ENCODE measurements at regions not wholly inside any gene's neighbourhood (a gene's known extent, or its start where the extent isn't known, plus 50 kb on each side); places are given as distances from the start of the nearest gene placed in this dataset.

- no peaks in the 10 kb centered on the region for H3K36me3 Mint-ChIP-seq
- H3K4me1 Mint-ChIP-seq: no peaks in the 10 kb centered on the region
- ATAC-seq (no peak), DNase-seq (ENCODE audit: low spot score in 2 of 2) (no peak)
- H3K4me3 Mint-ChIP-seq: no peak overlapping the region
- no peak overlapping the region for H3K27ac Mint-ChIP-seq
- peaks cover 9% of the 10 kb centered on the region for H3K9me3 Mint-ChIP-seq
Measured at GRCh38 chr10:10165415-10165814, 852.3 kb upstream of the CELF2 start.

- ATAC-seq: no peak
Measured at GRCh38 chr10:10178476-10178875, 839.2 kb upstream of the CELF2 start.

GRCh38 chr10:10193848-10194247, 823.8 kb upstream of the CELF2 start:
- DNase-seq (ENCODE audit: low spot score in 2 of 2) (no peak), ATAC-seq (no peak)
- Mint-ChIP-seq H3K4me1 (no peaks in the 10 kb centered on the region), H3K36me3 (no peaks in the 10 kb centered on the region), H3K27ac (no peak overlapping the region), H3K9me3 (peaks cover 3% of the 10 kb centered on the region), H3K4me3 (no peak overlapping the region)

More at GRCh38 chr10:10178476-10178875, 839.2 kb upstream of the CELF2 start:
- Mint-ChIP-seq H3K4me1 (no peaks in the 10 kb centered on the region), H3K4me3 (no peak overlapping the region), H3K36me3 (no peaks in the 10 kb centered on the region), H3K9me3 (peaks cover 7% of the 10 kb centered on the region), H3K27ac (no peak overlapping the region)
- no peak for DNase-seq (ENCODE audit: low spot score in 2 of 2)

- DNase-seq (ENCODE audit: low spot score in 2 of 2) (no peak), ATAC-seq (no peak)
- Mint-ChIP-seq H3K27ac (no peak overlapping the region), H3K4me1 (no peaks in the 10 kb centered on the region), H3K36me3 (no peaks in the 10 kb centered on the region), H3K9me3 (peaks cover 3% of the 10 kb centered on the region), H3K4me3 (no peak overlapping the region)
Measured at GRCh38 chr10:10196701-10197100, 821.0 kb upstream of the CELF2 start.

GRCh38 chr10:10197423-10197822, 820.2 kb upstream of the CELF2 start:
- ATAC-seq: no peak
- DNase-seq (ENCODE audit: low spot score in 2 of 2): no peak
- Mint-ChIP-seq H3K4me1 (no peaks in the 10 kb centered on the region), H3K4me3 (no peak overlapping the region), H3K36me3 (no peaks in the 10 kb centered on the region), H3K27ac (no peak overlapping the region), H3K9me3 (peaks cover 3% of the 10 kb centered on the region)

- ATAC-seq (no peak), DNase-seq (ENCODE audit: low spot score in 2 of 2) (no peak)
- H3K4me1 Mint-ChIP-seq: no peaks in the 10 kb centered on the region
- H3K36me3 Mint-ChIP-seq: no peaks in the 10 kb centered on the region
- peaks cover 7% of the 10 kb centered on the region for H3K9me3 Mint-ChIP-seq
- no peak overlapping the region for H3K4me3 Mint-ChIP-seq
- no peak overlapping the region for H3K27ac Mint-ChIP-seq
Measured at GRCh38 chr10:10198363-10198762, 819.3 kb upstream of the CELF2 start.

- no peaks in the 10 kb centered on the region for H3K36me3 Mint-ChIP-seq
- no peak for DNase-seq (ENCODE audit: low spot score in 2 of 2)
- ATAC-seq: no peak
- H3K4me1 Mint-ChIP-seq: no peaks in the 10 kb centered on the region
- H3K9me3 Mint-ChIP-seq: peaks cover 13% of the 10 kb centered on the region
- H3K27ac Mint-ChIP-seq: no peak overlapping the region
- H3K4me3 Mint-ChIP-seq: no peak overlapping the region
Measured at GRCh38 chr10:10204415-10204814, 813.3 kb upstream of the CELF2 start.

GRCh38 chr10:10205906-10206305, 811.8 kb upstream of the CELF2 start:
- DNase-seq (ENCODE audit: low spot score in 2 of 2) (no peak), ATAC-seq (no peak)
- no peaks in the 10 kb centered on the region for H3K36me3 Mint-ChIP-seq
- H3K4me1 Mint-ChIP-seq: no peaks in the 10 kb centered on the region
- H3K9me3 Mint-ChIP-seq: peaks cover 11% of the 10 kb centered on the region
- no peak overlapping the region for H3K27ac Mint-ChIP-seq
- no peak overlapping the region for H3K4me3 Mint-ChIP-seq

- no peak overlapping the region for H3K4me3 Mint-ChIP-seq
- no peaks in the 10 kb centered on the region for H3K4me1 Mint-ChIP-seq
- H3K27ac Mint-ChIP-seq: no peak overlapping the region
- peaks cover 11% of the 10 kb centered on the region for H3K9me3 Mint-ChIP-seq
- H3K36me3 Mint-ChIP-seq: no peaks in the 10 kb centered on the region
- DNase-seq (ENCODE audit: low spot score in 2 of 2): no peak
- no peak for ATAC-seq
Measured at GRCh38 chr10:10207538-10207937, 810.1 kb upstream of the CELF2 start.

- no peak for DNase-seq (ENCODE audit: low spot score in 2 of 2)
- Mint-ChIP-seq H3K9me3 (peaks cover 8% of the 10 kb centered on the region), H3K36me3 (no peaks in the 10 kb centered on the region), H3K4me3 (no peak overlapping the region), H3K4me1 (no peaks in the 10 kb centered on the region), H3K27ac (no peak overlapping the region)
- ATAC-seq: no peak
Measured at GRCh38 chr10:10208196-10208595, 809.5 kb upstream of the CELF2 start.

- Mint-ChIP-seq H3K4me3 (no peak overlapping the region), H3K4me1 (no peaks in the 10 kb centered on the region), H3K27ac (no peak overlapping the region), H3K9me3 (peaks cover 8% of the 10 kb centered on the region), H3K36me3 (no peaks in the 10 kb centered on the region)
- ATAC-seq (no peak), DNase-seq (ENCODE audit: low spot score in 2 of 2) (no peak)
Measured at GRCh38 chr10:10209167-10209566, 808.5 kb upstream of the CELF2 start.

- ATAC-seq: no peak
- peaks cover 4% of the 10 kb centered on the region for H3K9me3 Mint-ChIP-seq
- H3K27ac Mint-ChIP-seq: no peak overlapping the region
- H3K4me1 Mint-ChIP-seq: no peaks in the 10 kb centered on the region
- no peak overlapping the region for H3K4me3 Mint-ChIP-seq
- H3K36me3 Mint-ChIP-seq: no peaks in the 10 kb centered on the region
- no peak for DNase-seq (ENCODE audit: low spot score in 2 of 2)
Measured at GRCh38 chr10:10211409-10211808, 806.3 kb upstream of the CELF2 start.

- Mint-ChIP-seq H3K9me3 (no peaks in the 10 kb centered on the region), H3K36me3 (no peaks in the 10 kb centered on the region), H3K4me3 (no peak overlapping the region), H3K4me1 (no peaks in the 10 kb centered on the region), H3K27ac (no peak overlapping the region)
- ATAC-seq (no peak), DNase-seq (ENCODE audit: low spot score in 2 of 2) (no peak)
Measured at GRCh38 chr10:10213237-10213636, 804.4 kb upstream of the CELF2 start.

GRCh38 chr10:10222304-10222841, 795.3 kb upstream of the CELF2 start:
- Mint-ChIP-seq H3K36me3 (no peaks in the 10 kb centered on the region), H3K27ac (no peak overlapping the region), H3K9me3 (peaks cover 10% of the 10 kb centered on the region), H3K4me3 (no peak overlapping the region), H3K4me1 (no peaks in the 10 kb centered on the region)
- ATAC-seq: no peak
- no peak for DNase-seq (ENCODE audit: low spot score in 2 of 2)

GRCh38 chr10:10223131-10223530, 794.5 kb upstream of the CELF2 start:
- ATAC-seq (no peak), DNase-seq (ENCODE audit: low spot score in 2 of 2) (no peak)
- Mint-ChIP-seq H3K4me3 (no peak overlapping the region), H3K27ac (no peak overlapping the region), H3K4me1 (no peaks in the 10 kb centered on the region), H3K9me3 (peaks cover 10% of the 10 kb centered on the region), H3K36me3 (no peaks in the 10 kb centered on the region)

GRCh38 chr10:10225136-10225676, 792.5 kb upstream of the CELF2 start:
- peaks cover 16% of the 10 kb centered on the region for H3K9me3 Mint-ChIP-seq
- no peaks in the 10 kb centered on the region for H3K4me1 Mint-ChIP-seq
- no peaks in the 10 kb centered on the region for H3K36me3 Mint-ChIP-seq
- no peak overlapping the region for H3K27ac Mint-ChIP-seq
- H3K4me3 Mint-ChIP-seq: no peak overlapping the region
- DNase-seq (ENCODE audit: low spot score in 2 of 2): no peak
- no peak for ATAC-seq

GRCh38 chr10:10233229-10233628, 784.4 kb upstream of the CELF2 start:
- H3K4me1 Mint-ChIP-seq: no peaks in the 10 kb centered on the region
- H3K36me3 Mint-ChIP-seq: no peaks in the 10 kb centered on the region
- no peak overlapping the region for H3K27ac Mint-ChIP-seq
- H3K4me3 Mint-ChIP-seq: no peak overlapping the region
- DNase-seq (ENCODE audit: low spot score in 2 of 2) (no peak), ATAC-seq (no peak)
- H3K9me3 Mint-ChIP-seq: peaks cover 6% of the 10 kb centered on the region

All from stimulated activated effector memory CD8-positive, alpha-beta T cell treated with anti-CD3 and anti-CD28 coated beads, Interleukin-12 subunit alpha, Interleukin-12 subunit beta, amount 100 ng/mL, for 72 hours (primary cell).